ENCODE measurements at regions not wholly inside any gene's neighbourhood (a gene's known extent, or its start where the extent isn't known, plus 50 kb on each side); places are given as distances from the start of the nearest gene placed in this dataset.

GRCh38 chr4:147362938-147363337 is 118.0 kb upstream of the EDNRA start:
- no peak for TF ChIP-seq EZH2phosphoT487 (IDR thresholded peaks at IDR 0.05; ENCODE audit: low read depth)
- TF ChIP-seq, protein P1, sequence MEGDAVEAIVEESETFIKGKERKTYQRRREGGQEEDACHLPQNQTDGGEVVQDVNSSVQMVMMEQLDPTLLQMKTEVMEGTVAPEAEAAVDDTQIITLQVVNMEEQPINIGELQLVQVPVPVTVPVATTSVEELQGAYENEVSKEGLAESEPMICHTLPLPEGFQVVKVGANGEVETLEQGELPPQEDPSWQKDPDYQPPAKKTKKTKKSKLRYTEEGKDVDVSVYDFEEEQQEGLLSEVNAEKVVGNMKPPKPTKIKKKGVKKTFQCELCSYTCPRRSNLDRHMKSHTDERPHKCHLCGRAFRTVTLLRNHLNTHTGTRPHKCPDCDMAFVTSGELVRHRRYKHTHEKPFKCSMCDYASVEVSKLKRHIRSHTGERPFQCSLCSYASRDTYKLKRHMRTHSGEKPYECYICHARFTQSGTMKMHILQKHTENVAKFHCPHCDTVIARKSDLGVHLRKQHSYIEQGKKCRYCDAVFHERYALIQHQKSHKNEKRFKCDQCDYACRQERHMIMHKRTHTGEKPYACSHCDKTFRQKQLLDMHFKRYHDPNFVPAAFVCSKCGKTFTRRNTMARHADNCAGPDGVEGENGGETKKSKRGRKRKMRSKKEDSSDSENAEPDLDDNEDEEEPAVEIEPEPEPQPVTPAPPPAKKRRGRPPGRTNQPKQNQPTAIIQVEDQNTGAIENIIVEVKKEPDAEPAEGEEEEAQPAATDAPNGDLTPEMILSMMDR (IDR thresholded peaks at IDR 0.05; ENCODE audit: low read depth, low read length) = no peak
- no peaks in the 10 kb centered on the region for H3K27me3 ChIP-seq (ENCODE audit: low read depth, low read length)
- H3K4me1 ChIP-seq (ENCODE audit: low read length) = no peaks in the 10 kb centered on the region
- H3K4me2 ChIP-seq (ENCODE audit: low read length) = no peak overlapping the region
- no peak overlapping the region for H3K27ac ChIP-seq (ENCODE audit: low read length)
- H3K9ac ChIP-seq (ENCODE audit: low read length) = no peak overlapping the region
- no peaks in the 10 kb centered on the region for H3K9me3 ChIP-seq (ENCODE audit: insufficient read depth, low read length)
- no peak overlapping the region for H2AFZ ChIP-seq (ENCODE audit: low read depth, low read length)
- H3K79me2 ChIP-seq (ENCODE audit: low read length) = no peaks in the 10 kb centered on the region
- no peaks in the 10 kb centered on the region for H3K36me3 ChIP-seq (replicated peaks; ENCODE audit: low read depth, low read length)
- no peaks in the 10 kb centered on the region for H4K20me1 ChIP-seq (ENCODE audit: insufficient read depth, low read length)
- no peak overlapping the region for H3K4me3 ChIP-seq (ENCODE audit: low read length)

- Histone ChIP-seq H3K9ac (ENCODE audit: low read length) (no peak overlapping the region), H3K4me2 (ENCODE audit: low read length) (no peak overlapping the region), H3K9me3 (ENCODE audit: insufficient read depth, low read length) (no peaks in the 10 kb centered on the region), H3K27me3 (ENCODE audit: low read depth, low read length) (no peaks in the 10 kb centered on the region), H3K4me3 (ENCODE audit: low read length) (no peak overlapping the region), H3K27ac (ENCODE audit: low read length) (no peak overlapping the region), H2AFZ (ENCODE audit: low read depth, low read length) (no peak overlapping the region; the same call in 1 of the 2 replicates), H3K79me2 (ENCODE audit: low read length) (no peaks in the 10 kb centered on the region), H3K4me1 (ENCODE audit: low read length) (no peaks in the 10 kb centered on the region), H4K20me1 (ENCODE audit: insufficient read depth, low read length) (no peaks in the 10 kb centered on the region), H3K36me3 (replicated peaks; ENCODE audit: low read depth, low read length) (no peaks in the 10 kb centered on the region)
- TF ChIP-seq EZH2phosphoT487 (IDR thresholded peaks at IDR 0.05; ENCODE audit: low read depth) = no peak
- TF ChIP-seq, protein P1 (IDR thresholded peaks at IDR 0.05; ENCODE audit: low read depth, low read length) = no peak
These were observed 117.4 kb upstream of the EDNRA start for GRCh38 chr4:147363514-147363913.

DNA sequence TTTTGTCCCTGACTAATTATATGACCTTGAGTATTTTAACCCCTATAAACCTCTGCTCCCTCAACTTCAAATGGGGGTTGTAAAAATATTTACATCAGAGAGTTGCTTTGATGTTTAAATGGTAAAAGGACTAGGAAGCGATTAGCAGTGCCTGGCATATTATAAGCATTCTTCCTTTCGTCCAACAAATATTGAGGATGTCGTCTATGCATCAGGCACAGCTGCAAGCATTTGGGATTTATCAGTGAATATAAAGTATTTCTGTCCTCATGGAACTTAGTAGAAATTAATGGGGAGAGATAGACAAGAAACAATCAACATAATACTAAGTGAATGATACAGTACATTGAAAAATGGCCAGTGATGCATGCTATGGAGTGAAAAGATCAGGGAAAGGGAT is 115.5 kb upstream of the EDNRA start:
- H3K9ac ChIP-seq (ENCODE audit: low read length) = no peak overlapping the region
- H4K20me1 ChIP-seq (ENCODE audit: insufficient read depth, low read length) = no peaks in the 10 kb centered on the region
- H3K4me1 ChIP-seq (ENCODE audit: low read length) = no peaks in the 10 kb centered on the region
- H3K27me3 ChIP-seq (ENCODE audit: low read depth, low read length) = no peaks in the 10 kb centered on the region
- H3K9me3 ChIP-seq (ENCODE audit: insufficient read depth, low read length) = no peaks in the 10 kb centered on the region
- TF ChIP-seq EZH2phosphoT487 (IDR thresholded peaks at IDR 0.05; ENCODE audit: low read depth) = no peak
- TF ChIP-seq, protein P1 (IDR thresholded peaks at IDR 0.05; ENCODE audit: low read depth, low read length) = no peak
- no peak overlapping the region for H2AFZ ChIP-seq (ENCODE audit: low read depth, low read length)
- H3K27ac ChIP-seq (ENCODE audit: low read length) = no peak overlapping the region
- no peak overlapping the region for H3K4me2 ChIP-seq (ENCODE audit: low read length)
- no peaks in the 10 kb centered on the region for H3K36me3 ChIP-seq (replicated peaks; ENCODE audit: low read depth, low read length)
- H3K79me2 ChIP-seq (ENCODE audit: low read length) = no peaks in the 10 kb centered on the region
- H3K4me3 ChIP-seq (ENCODE audit: low read length) = no peak overlapping the region

- Histone ChIP-seq H3K9ac (ENCODE audit: low read length) (no peak overlapping the region), H3K79me2 (ENCODE audit: low read length) (no peaks in the 10 kb centered on the region), H3K4me2 (ENCODE audit: low read length) (no peak overlapping the region), H3K27me3 (ENCODE audit: low read depth, low read length) (no peaks in the 10 kb centered on the region), H3K4me3 (ENCODE audit: low read length) (no peak overlapping the region), H3K27ac (ENCODE audit: low read length) (no peak overlapping the region), H3K9me3 (ENCODE audit: insufficient read depth, low read length) (no peaks in the 10 kb centered on the region), H3K36me3 (replicated peaks; ENCODE audit: low read depth, low read length) (no peaks in the 10 kb centered on the region), H4K20me1 (ENCODE audit: insufficient read depth, low read length) (no peaks in the 10 kb centered on the region), H3K4me1 (ENCODE audit: low read length) (no peaks in the 10 kb centered on the region), H2AFZ (ENCODE audit: low read depth, low read length) (no peak overlapping the region)
- no peak for TF ChIP-seq EZH2phosphoT487 (IDR thresholded peaks at IDR 0.05; ENCODE audit: low read depth)
- TF ChIP-seq, protein P1 (IDR thresholded peaks at IDR 0.05; ENCODE audit: low read depth, low read length) = no peak
These were observed 114.7 kb upstream of the EDNRA start for GRCh38 chr4:147366164-147366563.
